ENCODE measurements at regions not wholly inside any gene's neighbourhood (a gene's known extent, or its start where the extent isn't known, plus 50 kb on each side); places are given as distances from the start of the nearest gene placed in this dataset.
A peak's percentile ranks its signal among the peaks of the same experiment; 100 is the strongest.

DNA sequence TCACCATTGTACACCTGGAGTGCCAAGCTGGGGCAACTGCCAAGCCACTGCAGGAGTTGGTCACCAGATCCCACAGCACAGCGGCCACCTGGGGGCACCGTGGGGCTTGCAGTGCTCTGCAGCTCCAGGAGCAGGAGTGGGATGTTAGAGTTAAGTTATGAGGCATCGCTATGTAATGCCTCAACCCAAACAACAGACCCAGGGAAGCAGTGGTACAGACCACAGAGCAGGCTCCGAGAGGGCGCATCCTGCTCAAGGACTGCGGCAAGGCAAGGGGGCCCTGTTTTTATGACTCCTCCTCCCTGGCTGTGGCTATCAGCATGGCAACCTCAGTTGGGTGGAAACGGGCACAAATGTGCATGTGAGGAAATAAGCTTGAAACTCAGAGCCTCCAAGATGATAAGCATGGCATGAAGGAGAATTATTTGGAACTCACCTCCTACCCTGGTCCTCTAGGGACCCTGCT is 63.1 kb downstream of the ARL6IP4 start (continued):
- TF ChIP-seq, protein P1, sequence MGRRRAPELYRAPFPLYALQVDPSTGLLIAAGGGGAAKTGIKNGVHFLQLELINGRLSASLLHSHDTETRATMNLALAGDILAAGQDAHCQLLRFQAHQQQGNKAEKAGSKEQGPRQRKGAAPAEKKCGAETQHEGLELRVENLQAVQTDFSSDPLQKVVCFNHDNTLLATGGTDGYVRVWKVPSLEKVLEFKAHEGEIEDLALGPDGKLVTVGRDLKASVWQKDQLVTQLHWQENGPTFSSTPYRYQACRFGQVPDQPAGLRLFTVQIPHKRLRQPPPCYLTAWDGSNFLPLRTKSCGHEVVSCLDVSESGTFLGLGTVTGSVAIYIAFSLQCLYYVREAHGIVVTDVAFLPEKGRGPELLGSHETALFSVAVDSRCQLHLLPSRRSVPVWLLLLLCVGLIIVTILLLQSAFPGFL (CRISPR knock-in tag; IDR thresholded peaks at IDR 0.05): no peak
- peak; percentile 59 for TF ChIP-seq FOSL2 (CRISPR knock-in tag; IDR thresholded peaks at IDR 0.05)
- TF ChIP-seq, protein P2, sequence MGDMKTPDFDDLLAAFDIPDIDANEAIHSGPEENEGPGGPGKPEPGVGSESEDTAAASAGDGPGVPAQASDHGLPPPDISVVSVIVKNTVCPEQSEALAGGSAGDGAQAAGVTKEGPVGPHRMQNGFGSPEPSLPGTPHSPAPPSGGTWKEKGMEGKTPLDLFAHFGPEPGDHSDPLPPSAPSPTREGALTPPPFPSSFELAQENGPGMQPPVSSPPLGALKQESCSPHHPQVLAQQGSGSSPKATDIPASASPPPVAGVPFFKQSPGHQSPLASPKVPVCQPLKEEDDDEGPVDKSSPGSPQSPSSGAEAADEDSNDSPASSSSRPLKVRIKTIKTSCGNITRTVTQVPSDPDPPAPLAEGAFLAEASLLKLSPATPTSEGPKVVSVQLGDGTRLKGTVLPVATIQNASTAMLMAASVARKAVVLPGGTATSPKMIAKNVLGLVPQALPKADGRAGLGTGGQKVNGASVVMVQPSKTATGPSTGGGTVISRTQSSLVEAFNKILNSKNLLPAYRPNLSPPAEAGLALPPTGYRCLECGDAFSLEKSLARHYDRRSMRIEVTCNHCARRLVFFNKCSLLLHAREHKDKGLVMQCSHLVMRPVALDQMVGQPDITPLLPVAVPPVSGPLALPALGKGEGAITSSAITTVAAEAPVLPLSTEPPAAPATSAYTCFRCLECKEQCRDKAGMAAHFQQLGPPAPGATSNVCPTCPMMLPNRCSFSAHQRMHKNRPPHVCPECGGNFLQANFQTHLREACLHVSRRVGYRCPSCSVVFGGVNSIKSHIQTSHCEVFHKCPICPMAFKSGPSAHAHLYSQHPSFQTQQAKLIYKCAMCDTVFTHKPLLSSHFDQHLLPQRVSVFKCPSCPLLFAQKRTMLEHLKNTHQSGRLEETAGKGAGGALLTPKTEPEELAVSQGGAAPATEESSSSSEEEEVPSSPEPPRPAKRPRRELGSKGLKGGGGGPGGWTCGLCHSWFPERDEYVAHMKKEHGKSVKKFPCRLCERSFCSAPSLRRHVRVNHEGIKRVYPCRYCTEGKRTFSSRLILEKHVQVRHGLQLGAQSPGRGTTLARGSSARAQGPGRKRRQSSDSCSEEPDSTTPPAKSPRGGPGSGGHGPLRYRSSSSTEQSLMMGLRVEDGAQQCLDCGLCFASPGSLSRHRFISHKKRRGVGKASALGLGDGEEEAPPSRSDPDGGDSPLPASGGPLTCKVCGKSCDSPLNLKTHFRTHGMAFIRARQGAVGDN (CRISPR knock-in tag; IDR thresholded peaks at IDR 0.05): peak; percentile 71
- peak; percentile 69; the same call in 1 of the 2 replicates for TF ChIP-seq KDM2A (CRISPR knock-in tag; IDR thresholded peaks at IDR 0.05; ENCODE audit: borderline replicate concordance, low read depth)
- no peak for TF ChIP-seq NR2F1 (CRISPR knock-in tag; IDR thresholded peaks at IDR 0.05)
- TF ChIP-seq, protein P3, sequence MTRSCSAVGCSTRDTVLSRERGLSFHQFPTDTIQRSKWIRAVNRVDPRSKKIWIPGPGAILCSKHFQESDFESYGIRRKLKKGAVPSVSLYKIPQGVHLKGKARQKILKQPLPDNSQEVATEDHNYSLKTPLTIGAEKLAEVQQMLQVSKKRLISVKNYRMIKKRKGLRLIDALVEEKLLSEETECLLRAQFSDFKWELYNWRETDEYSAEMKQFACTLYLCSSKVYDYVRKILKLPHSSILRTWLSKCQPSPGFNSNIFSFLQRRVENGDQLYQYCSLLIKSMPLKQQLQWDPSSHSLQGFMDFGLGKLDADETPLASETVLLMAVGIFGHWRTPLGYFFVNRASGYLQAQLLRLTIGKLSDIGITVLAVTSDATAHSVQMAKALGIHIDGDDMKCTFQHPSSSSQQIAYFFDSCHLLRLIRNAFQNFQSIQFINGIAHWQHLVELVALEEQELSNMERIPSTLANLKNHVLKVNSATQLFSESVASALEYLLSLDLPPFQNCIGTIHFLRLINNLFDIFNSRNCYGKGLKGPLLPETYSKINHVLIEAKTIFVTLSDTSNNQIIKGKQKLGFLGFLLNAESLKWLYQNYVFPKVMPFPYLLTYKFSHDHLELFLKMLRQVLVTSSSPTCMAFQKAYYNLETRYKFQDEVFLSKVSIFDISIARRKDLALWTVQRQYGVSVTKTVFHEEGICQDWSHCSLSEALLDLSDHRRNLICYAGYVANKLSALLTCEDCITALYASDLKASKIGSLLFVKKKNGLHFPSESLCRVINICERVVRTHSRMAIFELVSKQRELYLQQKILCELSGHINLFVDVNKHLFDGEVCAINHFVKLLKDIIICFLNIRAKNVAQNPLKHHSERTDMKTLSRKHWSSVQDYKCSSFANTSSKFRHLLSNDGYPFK (CRISPR knock-in tag; IDR thresholded peaks at IDR 0.05; ENCODE audit: borderline replicate concordance): 0 out of 2 replicates have a peak, but pooled peaks have one; percentile 51
- TF ChIP-seq RARG (CRISPR knock-in tag; IDR thresholded peaks at IDR 0.05; ENCODE audit: low read depth): no peak
- TF ChIP-seq HIVEP1 (CRISPR knock-in tag; IDR thresholded peaks at IDR 0.05): no peak
- TF ChIP-seq, protein P4, sequence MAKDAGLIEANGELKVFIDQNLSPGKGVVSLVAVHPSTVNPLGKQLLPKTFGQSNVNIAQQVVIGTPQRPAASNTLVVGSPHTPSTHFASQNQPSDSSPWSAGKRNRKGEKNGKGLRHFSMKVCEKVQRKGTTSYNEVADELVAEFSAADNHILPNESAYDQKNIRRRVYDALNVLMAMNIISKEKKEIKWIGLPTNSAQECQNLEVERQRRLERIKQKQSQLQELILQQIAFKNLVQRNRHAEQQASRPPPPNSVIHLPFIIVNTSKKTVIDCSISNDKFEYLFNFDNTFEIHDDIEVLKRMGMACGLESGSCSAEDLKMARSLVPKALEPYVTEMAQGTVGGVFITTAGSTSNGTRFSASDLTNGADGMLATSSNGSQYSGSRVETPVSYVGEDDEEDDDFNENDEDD (CRISPR knock-in tag; IDR thresholded peaks at IDR 0.05; ENCODE audit: borderline replicate concordance): no peak
- TF ChIP-seq ZNF652 (CRISPR knock-in tag; IDR thresholded peaks at IDR 0.05; ENCODE audit: borderline replicate concordance, low read depth): peak; percentile 42; the same call in 1 of the 2 replicates
- 0 out of 2 replicates have a peak, but pooled peaks have one; percentile 19 for TF ChIP-seq ZNF350 (CRISPR knock-in tag; IDR thresholded peaks at IDR 0.05; ENCODE audit: borderline replicate concordance, low read depth)
- TF ChIP-seq HOXA7 (CRISPR knock-in tag; IDR thresholded peaks at IDR 0.05): no peak
- TF ChIP-seq ATAD3A (CRISPR knock-in tag; IDR thresholded peaks at IDR 0.05): no peak
- TF ChIP-seq HNF4G (IDR thresholded peaks at IDR 0.05; ENCODE audit: borderline replicate concordance, low read depth, low read length): no peak
- TF ChIP-seq HNF4G (CRISPR knock-in tag; IDR thresholded peaks at IDR 0.05; ENCODE audit: borderline replicate concordance, low read depth): no peak
- TF ChIP-seq U2AF2 (IDR thresholded peaks at IDR 0.05; ENCODE audit: low read depth, low read length): no peak
- 0 out of 2 replicates have a peak, but pooled peaks have one; percentile 6 for TF ChIP-seq SP4 (CRISPR knock-in tag; IDR thresholded peaks at IDR 0.05)
- no peak for TF ChIP-seq ZFP41 (CRISPR knock-in tag; IDR thresholded peaks at IDR 0.05; ENCODE audit: borderline replicate concordance)
- TF ChIP-seq ZBTB38 (CRISPR knock-in tag; IDR thresholded peaks at IDR 0.05): peak; percentile 71; the same call in 1 of the 2 replicates
- TF ChIP-seq KDM5A (IDR thresholded peaks at IDR 0.05; ENCODE audit: borderline replicate concordance, low read length): no peak
- no peak for TF ChIP-seq ARNT2 (CRISPR knock-in tag; IDR thresholded peaks at IDR 0.05; ENCODE audit: low read depth)

Data from HepG2 (cell line).